CD14-positive monocyte (primary cell): ENCODE measurements at regions not wholly inside any gene's neighbourhood (a gene's known extent, or its start where the extent isn't known, plus 50 kb on each side); places are given as distances from the start of the nearest gene placed in this dataset.

Source experiments
- DNase-seq, 3 donors: peaks; one replicate each; pipeline ENCODE4 v3.0.0-alpha.2; 2011 to 2022
- H2AFZ ChIP-seq: 2 replicates; pipeline ENCODE4 v1.6.0; 2012; ENCODE audit warnings: mild to moderate bottlenecking, low read depth, low read length, inconsistent platforms; ENCODE audit not compliant: insufficient read depth, poor library complexity, severe bottlenecking
- H3K27ac ChIP-seq, 2 donors: 1 replicate in 1 of 2; 2 replicates in 1 of 2; pipeline ENCODE4 v1.5.1; 2012 to 2013; ENCODE audit warnings: low read length in 2 of 2, control low read depth in 1 of 2, inconsistent platforms in 1 of 2, low read depth in 1 of 2, mild to moderate bottlenecking in 1 of 2
- H3K27me3 ChIP-seq, 2 donors: one replicate each; pipeline versions ENCODE4 v1.6.0 to v1.6.1; 2011 to 2013; ENCODE audit warnings: low read length in 2 of 2; ENCODE audit not compliant: control insufficient read depth in 2 of 2, insufficient read depth in 2 of 2
- H3K36me3 ChIP-seq, 2 donors: replicated peaks in 1 of 2; 1 replicate in 1 of 2; 2 replicates in 1 of 2; pipeline versions ENCODE4 v1.5.1 to v1.6.1; 2012 to 2013; ENCODE audit warnings: low read length in 2 of 2, control low read depth in 1 of 2, inconsistent platforms in 1 of 2, mild to moderate bottlenecking in 1 of 2; ENCODE audit not compliant: insufficient read depth in 2 of 2, control insufficient read depth in 1 of 2
- H3K4me1 ChIP-seq, 2 donors: 1 replicate in 1 of 2; 2 replicates in 1 of 2; pipeline versions ENCODE4 v1.5.1 to v1.6.1; 2012 to 2013; ENCODE audit warnings: low read length in 2 of 2, control low read depth in 1 of 2, inconsistent platforms in 1 of 2, mild to moderate bottlenecking in 1 of 2, moderate library complexity in 1 of 2; ENCODE audit not compliant: insufficient read depth in 2 of 2, control insufficient read depth in 1 of 2
- H3K4me2 ChIP-seq: replicated peaks from 2 replicates; pipeline ENCODE3; 2012; ENCODE audit warnings: low read length, moderate library complexity, mild to moderate bottlenecking; ENCODE audit not compliant: poor library complexity, severe bottlenecking; ENCODE audit errors: extremely low read depth
- H3K4me3 ChIP-seq, 3 experiments: fragments of 200-600 bp in 1 of 3; sonication (generic) in 1 of 3; replicated peaks in 1 of 3; 1 replicate in 2 of 3; 2 replicates in 1 of 3; pipeline ENCODE4 v1.5.1; 2011 to 2013; ENCODE audit warnings: low read length in 3 of 3, mild to moderate bottlenecking in 3 of 3, control low read depth in 2 of 3, low read depth in 2 of 3, inconsistent platforms in 1 of 3, moderate library complexity in 1 of 3
- H3K79me2 ChIP-seq: 2 replicates; pipeline ENCODE4 v1.6.0; 2012; ENCODE audit warnings: mild to moderate bottlenecking, control low read depth, inconsistent platforms, low read length, moderate library complexity; ENCODE audit not compliant: insufficient read depth
- H3K9ac ChIP-seq: 2 replicates; pipeline ENCODE4 v1.6.0; 2017; ENCODE audit warnings: low read length, mild to moderate bottlenecking; ENCODE audit not compliant: insufficient read depth, poor library complexity, severe bottlenecking
- H3K9me3 ChIP-seq, 2 donors: replicated peaks in 1 of 2; 1 replicate in 1 of 2; 2 replicates in 1 of 2; pipeline versions ENCODE4 v1.5.1 to v1.6.1; 2012 to 2013; ENCODE audit warnings: low read length in 2 of 2, control low read depth in 1 of 2; ENCODE audit not compliant: control insufficient read depth in 1 of 2, insufficient read depth in 1 of 2
- H4K20me1 ChIP-seq: 2 replicates; pipeline ENCODE4 v1.6.0; 2012; ENCODE audit warnings: mild to moderate bottlenecking, low read length, control low read depth, moderate library complexity; ENCODE audit not compliant: insufficient read depth
- H3K27ac Mint-ChIP-seq, 7 donors: one replicate each; pipeline ENCODE4 v1.8.0; 2020; ENCODE audit warnings: mild to moderate bottlenecking in 7 of 7, mixed read lengths in 7 of 7, moderate library complexity in 6 of 7, inconsistent platforms in 2 of 7
- H3K27me3 Mint-ChIP-seq, 3 donors: one replicate each; pipeline ENCODE4 v1.8.0; 2021 to 2022; ENCODE audit warnings: low read depth in 3 of 3, mild to moderate bottlenecking in 3 of 3, mixed read lengths in 3 of 3, moderate library complexity in 3 of 3, inconsistent platforms in 1 of 3
- H3K36me3 Mint-ChIP-seq, 2 donors: one replicate each; pipeline ENCODE4 v1.8.0; 2020; ENCODE audit warnings: mixed read lengths in 2 of 2, inconsistent platforms in 1 of 2, mild to moderate bottlenecking in 1 of 2
- H3K4me1 Mint-ChIP-seq: one replicate; pipeline ENCODE4 v1.8.0; 2020; ENCODE audit warnings: mild to moderate bottlenecking, mixed read lengths
- H3K4me3 Mint-ChIP-seq, 2 donors: one replicate each; pipeline ENCODE4 v1.8.0; 2020; ENCODE audit warnings: mild to moderate bottlenecking in 2 of 2, mixed read lengths in 2 of 2, moderate library complexity in 1 of 2
- H3K9me3 Mint-ChIP-seq, 7 donors: one replicate each; pipeline ENCODE4 v1.8.0; 2020 to 2022; ENCODE audit warnings: mixed read lengths in 7 of 7, mild to moderate bottlenecking in 6 of 7, moderate library complexity in 6 of 7, inconsistent platforms in 2 of 7
- CTCF ChIP-seq: fragments of 200-600 bp; IDR thresholded peaks from one replicate; pipeline ENCODE4 v1.8.0; 2022; ENCODE audit warnings: antibody characterized with exemption, mild to moderate bottlenecking
- WGBS: methylation state at CpG from one replicate; pipeline ENCODE4 v1.1.5; 2013; ENCODE audit warnings: missing lambda C conversion rate; ENCODE audit not compliant: insufficient coverage; 5-methylcytosine and 5-hydroxymethylcytosine counted together
- intact Hi-C, 2 donors: fragments of 100-400 bp; cut with micrococcal nuclease; formaldehyde crosslinking; loops; one replicate each; pipeline versions ENCODE4 v1.15.0 to v1.15.1; 2023

GRCh38 chr16:6857575-6857974, 475.1 kb upstream of the RBFOX1 start:
- H3K9me3 Mint-ChIP-seq: peaks cover 0 to 2% (median 1%) of the 10 kb centered on the region in 7 donors
- H3K27ac Mint-ChIP-seq: no peak overlapping the region
- Histone ChIP-seq H3K9ac (no peak overlapping the region), H3K4me3 (no peak overlapping the region), H4K20me1 (no peaks in the 10 kb centered on the region), H3K36me3 (no peaks in the 10 kb centered on the region), H3K27me3 (no peaks in the 10 kb centered on the region), H3K79me2 (no peaks in the 10 kb centered on the region), H3K4me2 (no peak overlapping the region), H3K27ac (no peak overlapping the region), H3K9me3 (no peaks in the 10 kb centered on the region), H3K4me1 (no peaks in the 10 kb centered on the region), H2AFZ (no peak overlapping the region)
- intact Hi-C loops: no loop called here
- H3K36me3 Mint-ChIP-seq: no peaks in the 10 kb centered on the region
- H3K27me3 Mint-ChIP-seq: peaks cover 0 to 1% (median 0%) of the 10 kb centered on the region in 3 donors
- H3K4me3 Mint-ChIP-seq: no peak overlapping the region
- H3K4me1 Mint-ChIP-seq: no peaks in the 10 kb centered on the region
- TF ChIP-seq CTCF: no peak
- no peak for DNase-seq
- WGBS: 100% methylated on average over 1 of the region's 5 CpGs

GRCh38 chr16:6856578-6856977, 476.1 kb upstream of the RBFOX1 start:
- TF ChIP-seq CTCF: no peak
- H3K9me3 Mint-ChIP-seq: peaks cover 0 to 2% (median 1%) of the 10 kb centered on the region in 7 donors

More at GRCh38 chr16:6856578-6856977, 476.1 kb upstream of the RBFOX1 start:
- no peaks in the 10 kb centered on the region for H3K9me3 ChIP-seq
- WGBS: 82% methylated on average over 2 of the region's 5 CpGs
- Mint-ChIP-seq H3K36me3 (no peaks in the 10 kb centered on the region), H3K27me3 (peaks cover 0 to 1% (median under 1%) of the 10 kb centered on the region in 3 donors), H3K27ac (no peak overlapping the region), H3K4me3 (no peak overlapping the region), H3K4me1 (no peaks in the 10 kb centered on the region)
- H3K9ac ChIP-seq: no peak overlapping the region
- H3K4me1 ChIP-seq: no peaks in the 10 kb centered on the region
- no peak overlapping the region for H2AFZ ChIP-seq
- H3K4me2 ChIP-seq: no peak overlapping the region
- H3K36me3 ChIP-seq: no peaks in the 10 kb centered on the region
- no peak overlapping the region for H3K4me3 ChIP-seq
- H4K20me1 ChIP-seq: no peaks in the 10 kb centered on the region
- H3K79me2 ChIP-seq: no peaks in the 10 kb centered on the region
- H3K27ac ChIP-seq: no peak overlapping the region
- no peaks in the 10 kb centered on the region for H3K27me3 ChIP-seq
- intact Hi-C loops: no loop called here
- DNase-seq: no peak
